ENCODE measurements at regions not wholly inside any gene's neighbourhood (a gene's known extent, or its start where the extent isn't known, plus 50 kb on each side); places are given as distances from the start of the nearest gene placed in this dataset.

DNA sequence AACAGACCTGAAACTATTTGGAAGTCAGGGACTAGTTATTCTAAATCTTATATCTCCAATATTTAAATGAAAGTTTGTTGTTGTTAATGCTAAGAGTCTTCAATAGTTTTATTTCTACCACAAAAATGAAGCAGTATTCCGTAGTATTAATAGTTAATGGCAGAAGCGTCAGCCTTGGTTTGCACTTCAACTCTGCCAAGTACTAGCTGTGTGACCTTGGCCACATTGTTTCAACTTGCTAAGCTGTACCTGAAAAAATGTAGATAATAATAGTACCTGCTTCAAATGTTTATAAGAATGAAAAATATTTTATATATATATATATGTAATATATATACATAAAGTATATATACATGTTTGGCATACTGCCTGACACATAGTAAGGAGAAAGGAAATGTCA is 354.6 kb upstream of the SATB1 start:
- 56 to 62% methylated on average over 2 of the region's 2 CpGs for WGBS, 2 donors
- TF ChIP-seq CTCF (IDR thresholded peaks at IDR 0.05) (no peak), POLR2A (IDR thresholded peaks at IDR 0.05) (no peak)
- Histone ChIP-seq H3K36me3 (ENCODE audit: low read depth, missing control alignments) (no peaks in the 10 kb centered on the region), H3K27me3 (no peaks in the 10 kb centered on the region), H3K4me1 (no peaks in the 10 kb centered on the region), H3K27ac (no peak overlapping the region), H3K4me3 (no peak overlapping the region), H3K9me3 (no peaks in the 10 kb centered on the region)
- intact Hi-C loops (cut with DNase I; ENCODE audit: low total_unique reads): no loop called here
- DNase-seq: no peak

DNA sequence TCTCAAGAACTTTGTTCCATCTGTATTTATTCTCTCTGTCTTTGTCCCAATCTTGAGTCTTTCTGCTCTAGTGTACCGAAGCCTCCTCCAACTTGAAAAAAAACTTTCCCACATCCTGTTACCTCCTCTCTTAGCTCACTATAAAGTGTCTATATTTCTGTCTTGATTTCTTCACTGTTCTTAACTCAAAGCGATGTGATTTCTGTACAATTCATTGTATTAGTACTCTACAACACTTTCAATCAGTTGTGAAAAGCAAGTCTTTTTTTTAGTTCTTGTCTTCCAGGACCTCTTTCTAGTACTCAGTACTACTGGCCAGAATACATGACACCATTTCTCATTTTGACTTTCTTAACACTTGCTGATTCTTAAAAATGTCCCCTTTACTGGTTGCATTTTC is 353.5 kb upstream of the SATB1 start:
- no peaks in the 10 kb centered on the region for H3K4me1 ChIP-seq
- H3K36me3 ChIP-seq (ENCODE audit: low read depth, missing control alignments): no peaks in the 10 kb centered on the region
- no peaks in the 10 kb centered on the region for H3K27me3 ChIP-seq
- H3K4me3 ChIP-seq: no peak overlapping the region
- no peak for DNase-seq
- H3K9me3 ChIP-seq: no peaks in the 10 kb centered on the region
- no peak overlapping the region for H3K27ac ChIP-seq
- intact Hi-C loops (cut with DNase I; ENCODE audit: low total_unique reads): no loop called here
- TF ChIP-seq POLR2A (IDR thresholded peaks at IDR 0.05) (no peak), CTCF (IDR thresholded peaks at IDR 0.05) (no peak)
- 61 to 74% methylated on average over 2 of the region's 2 CpGs for WGBS, 2 donors

- no peaks in the 10 kb centered on the region for H3K36me3 ChIP-seq (ENCODE audit: low read depth, missing control alignments)
- DNase-seq: no peak
- H3K27me3 ChIP-seq: no peaks in the 10 kb centered on the region
- intact Hi-C loops (cut with DNase I; ENCODE audit: low total_unique reads): no loop called here
- no peaks in the 10 kb centered on the region for H3K9me3 ChIP-seq
- TF ChIP-seq CTCF (IDR thresholded peaks at IDR 0.05) (no peak), POLR2A (IDR thresholded peaks at IDR 0.05) (no peak)
- H3K4me1 ChIP-seq: no peaks in the 10 kb centered on the region
- no peak overlapping the region for H3K27ac ChIP-seq
- no peak overlapping the region for H3K4me3 ChIP-seq
These were observed 353.0 kb upstream of the SATB1 start for GRCh38 chr3:18778094-18778493.

- H3K36me3 ChIP-seq (ENCODE audit: low read depth, missing control alignments): no peaks in the 10 kb centered on the region
- no peak overlapping the region for H3K27ac ChIP-seq
- H3K27me3 ChIP-seq: no peaks in the 10 kb centered on the region
- H3K4me1 ChIP-seq: no peaks in the 10 kb centered on the region
- 83 to 98% methylated on average over 2 of the region's 2 CpGs for WGBS, 2 donors
- TF ChIP-seq CTCF (IDR thresholded peaks at IDR 0.05): no peak
- no peak for TF ChIP-seq POLR2A (IDR thresholded peaks at IDR 0.05)
- H3K4me3 ChIP-seq: no peak overlapping the region
- no peak for DNase-seq
- intact Hi-C loops (cut with DNase I; ENCODE audit: low total_unique reads): no loop called here
- no peaks in the 10 kb centered on the region for H3K9me3 ChIP-seq
These were observed 350.4 kb upstream of the SATB1 start for GRCh38 chr3:18775501-18775900.

DNA sequence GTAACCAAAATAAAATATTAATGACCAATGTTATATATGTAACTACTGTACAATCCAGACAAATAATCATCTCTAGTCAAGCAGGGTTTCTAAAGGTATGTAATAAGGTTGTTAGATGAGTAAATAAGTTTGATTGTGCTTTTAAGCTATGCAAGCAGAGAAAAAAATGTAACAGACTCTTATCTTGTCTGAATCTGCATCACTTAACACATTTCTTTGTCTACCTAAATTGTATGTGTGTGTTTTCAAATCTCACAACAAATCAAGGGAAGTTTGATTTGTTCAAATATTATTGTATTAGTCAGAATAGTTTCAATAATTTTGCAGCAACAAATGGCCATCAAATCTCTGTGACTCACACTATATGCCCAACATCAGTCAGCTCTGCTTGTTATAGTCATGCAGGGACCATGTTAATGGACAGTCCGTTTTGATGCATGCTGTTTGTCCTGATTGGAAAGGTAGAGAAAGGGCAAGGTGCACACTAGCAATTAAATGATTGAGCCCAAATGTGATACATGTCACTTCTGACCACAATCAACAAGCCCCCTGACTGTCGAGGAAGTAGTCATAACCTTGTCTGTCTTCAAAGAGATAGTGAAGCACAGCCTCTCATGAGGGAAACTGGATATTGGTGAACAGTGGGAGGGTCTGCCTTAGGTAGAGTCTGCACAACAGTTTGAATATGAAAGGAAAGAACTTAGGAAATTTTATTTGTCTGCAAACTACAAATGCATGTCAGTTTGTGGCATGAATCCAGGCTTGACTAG is 349.4 kb upstream of the SATB1 start:
- no peaks in the 10 kb centered on the region for H3K36me3 ChIP-seq (ENCODE audit: low read depth, missing control alignments)
- 65 to 78% methylated on average over 2 of the region's 2 CpGs for WGBS, 2 donors
- TF ChIP-seq CTCF (IDR thresholded peaks at IDR 0.05): no peak
- no peak for TF ChIP-seq POLR2A (IDR thresholded peaks at IDR 0.05)
- no peaks in the 10 kb centered on the region for H3K9me3 ChIP-seq
- no peak overlapping the region for H3K27ac ChIP-seq
- intact Hi-C loops (cut with DNase I; ENCODE audit: low total_unique reads): no loop called here
- no peak overlapping the region for H3K4me3 ChIP-seq
- H3K27me3 ChIP-seq: no peaks in the 10 kb centered on the region
- H3K4me1 ChIP-seq: no peaks in the 10 kb centered on the region
- DNase-seq: no peak
